ENCODE measurements at regions not wholly inside any gene's neighbourhood (a gene's known extent, or its start where the extent isn't known, plus 50 kb on each side); places are given as distances from the start of the nearest gene placed in this dataset.

DNA sequence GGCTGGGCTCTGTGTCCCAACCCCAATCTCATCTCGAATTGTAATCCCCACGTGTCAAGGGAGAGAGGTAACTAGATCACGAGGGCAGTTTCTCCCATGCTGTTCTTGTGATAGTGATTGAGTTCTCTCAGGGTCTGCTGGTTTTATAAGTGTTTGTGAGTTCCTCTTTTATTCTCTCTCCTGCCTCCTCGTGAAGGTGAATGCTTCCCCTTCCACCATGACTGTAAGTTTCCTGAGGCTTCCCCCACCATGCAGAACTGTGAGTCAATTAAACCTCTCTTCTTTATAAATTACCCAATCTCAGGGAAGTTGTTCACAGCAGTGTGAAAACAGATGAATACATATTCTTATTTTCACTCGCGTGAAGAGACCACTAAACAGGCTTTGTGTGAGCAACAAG lies 148.2 kb downstream of the TMEM30B start:
- no peak for TF ChIP-seq YY1 (IDR thresholded peaks at IDR 0.05; ENCODE audit: insufficient read depth, insufficient read length)
- no peak for TF ChIP-seq ZNF274 (IDR thresholded peaks at IDR 0.05; ENCODE audit: low read depth, low read length)
- TF ChIP-seq SUZ12 (IDR thresholded peaks at IDR 0.05; ENCODE audit: extremely low read depth, insufficient read depth, insufficient read length): no peak
- Histone ChIP-seq H3K9ac (ENCODE audit: insufficient read length, low read depth) (no peak overlapping the region), H3K27me3 (ENCODE audit: insufficient read depth, insufficient read length) (no peaks in the 10 kb centered on the region), H3K36me3 (ENCODE audit: insufficient read depth, insufficient read length, low read length) (no peaks in the 10 kb centered on the region), H3K4me3 (ENCODE audit: insufficient read length, low read depth) (no peak overlapping the region), H3K9me3 (ENCODE audit: insufficient read depth, low read length) (no peaks in the 10 kb centered on the region), H3K4me1 (ENCODE audit: insufficient read depth, insufficient read length) (no peaks in the 10 kb centered on the region)
- no peak for DNase-seq (ENCODE audit: low read depth, low spot score)

DNA sequence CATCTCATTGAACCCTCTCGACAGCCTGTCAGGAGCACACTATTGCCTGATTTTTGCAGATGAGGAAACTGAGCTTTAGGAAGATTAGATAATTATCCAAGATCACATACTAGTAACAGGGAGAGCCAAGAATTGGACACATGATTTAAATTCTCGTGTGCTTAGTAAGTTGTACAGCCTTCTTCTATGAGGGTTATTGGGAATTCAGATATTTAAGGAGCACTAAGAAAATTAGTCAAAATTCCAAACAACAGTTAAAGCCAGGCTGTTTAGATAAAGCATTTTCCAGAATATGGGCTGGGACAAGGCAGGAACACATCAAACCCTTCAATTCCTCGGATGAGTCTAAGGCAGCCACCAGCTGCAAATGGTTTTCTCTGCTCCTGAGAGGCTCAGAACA lies 148.8 kb downstream of the TMEM30B start:
- Histone ChIP-seq H3K9me3 (ENCODE audit: insufficient read depth, low read length) (no peaks in the 10 kb centered on the region), H3K27me3 (ENCODE audit: insufficient read depth, insufficient read length) (no peaks in the 10 kb centered on the region), H3K36me3 (ENCODE audit: insufficient read depth, insufficient read length, low read length) (no peaks in the 10 kb centered on the region), H3K4me1 (ENCODE audit: insufficient read depth, insufficient read length) (no peaks in the 10 kb centered on the region), H3K4me3 (ENCODE audit: insufficient read length, low read depth) (no peak overlapping the region), H3K9ac (ENCODE audit: insufficient read length, low read depth) (no peak overlapping the region)
- DNase-seq (ENCODE audit: low read depth, low spot score): no peak
- no peak for TF ChIP-seq ZNF274 (IDR thresholded peaks at IDR 0.05; ENCODE audit: low read depth, low read length)
- no peak for TF ChIP-seq SUZ12 (IDR thresholded peaks at IDR 0.05; ENCODE audit: extremely low read depth, insufficient read depth, insufficient read length)
- no peak for TF ChIP-seq YY1 (IDR thresholded peaks at IDR 0.05; ENCODE audit: insufficient read depth, insufficient read length)

DNA sequence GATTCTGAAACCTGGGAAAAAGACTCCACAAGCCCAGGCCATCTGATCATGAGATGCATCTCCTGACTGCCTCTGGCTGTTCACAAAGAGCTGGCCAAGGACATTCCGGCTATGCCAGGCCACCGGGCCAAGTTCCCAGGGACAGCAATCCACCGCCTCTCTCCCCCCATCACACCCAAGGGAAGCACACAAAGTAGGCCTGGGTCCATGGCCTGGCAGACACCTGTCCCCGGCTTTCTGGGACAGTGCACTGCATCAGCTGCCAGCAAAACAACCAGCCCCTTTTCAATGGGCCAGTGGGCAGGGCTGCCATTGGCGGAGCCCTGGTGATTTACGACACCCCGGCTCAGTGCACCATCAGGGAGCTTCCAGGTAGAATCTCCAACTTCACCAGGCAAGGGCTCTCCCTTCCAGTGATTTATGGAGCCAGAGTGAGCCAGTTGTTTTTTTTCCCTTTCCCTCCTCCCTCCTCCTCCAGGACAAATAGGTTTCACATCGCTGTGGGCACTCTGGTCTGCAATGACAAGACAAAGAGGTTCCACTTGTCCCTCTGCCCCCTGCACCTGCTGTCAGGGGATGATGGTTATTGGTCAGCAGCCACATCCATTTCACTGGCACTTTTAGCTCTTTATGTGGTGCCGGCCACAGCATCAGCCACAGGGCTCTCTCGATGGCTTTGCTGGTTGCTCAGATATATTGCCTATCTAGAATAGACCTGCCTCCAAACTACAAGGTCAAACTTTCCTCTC lies 149.6 kb downstream of the SLC38A6 start:
- Histone ChIP-seq H3K27me3 (ENCODE audit: insufficient read depth, insufficient read length) (no peaks in the 10 kb centered on the region), H3K4me3 (ENCODE audit: insufficient read length, low read depth) (no peak overlapping the region), H3K36me3 (ENCODE audit: insufficient read depth, insufficient read length, low read length) (no peaks in the 10 kb centered on the region), H3K4me1 (ENCODE audit: insufficient read depth, insufficient read length) (no peaks in the 10 kb centered on the region), H3K9ac (ENCODE audit: insufficient read length, low read depth) (no peak overlapping the region), H3K9me3 (ENCODE audit: insufficient read depth, low read length) (no peaks in the 10 kb centered on the region)
- no peak for DNase-seq (ENCODE audit: low read depth, low spot score)
- TF ChIP-seq SUZ12 (IDR thresholded peaks at IDR 0.05; ENCODE audit: extremely low read depth, insufficient read depth, insufficient read length) (no peak), YY1 (IDR thresholded peaks at IDR 0.05; ENCODE audit: insufficient read depth, insufficient read length) (no peak), ZNF274 (IDR thresholded peaks at IDR 0.05; ENCODE audit: low read depth, low read length) (no peak)

DNA sequence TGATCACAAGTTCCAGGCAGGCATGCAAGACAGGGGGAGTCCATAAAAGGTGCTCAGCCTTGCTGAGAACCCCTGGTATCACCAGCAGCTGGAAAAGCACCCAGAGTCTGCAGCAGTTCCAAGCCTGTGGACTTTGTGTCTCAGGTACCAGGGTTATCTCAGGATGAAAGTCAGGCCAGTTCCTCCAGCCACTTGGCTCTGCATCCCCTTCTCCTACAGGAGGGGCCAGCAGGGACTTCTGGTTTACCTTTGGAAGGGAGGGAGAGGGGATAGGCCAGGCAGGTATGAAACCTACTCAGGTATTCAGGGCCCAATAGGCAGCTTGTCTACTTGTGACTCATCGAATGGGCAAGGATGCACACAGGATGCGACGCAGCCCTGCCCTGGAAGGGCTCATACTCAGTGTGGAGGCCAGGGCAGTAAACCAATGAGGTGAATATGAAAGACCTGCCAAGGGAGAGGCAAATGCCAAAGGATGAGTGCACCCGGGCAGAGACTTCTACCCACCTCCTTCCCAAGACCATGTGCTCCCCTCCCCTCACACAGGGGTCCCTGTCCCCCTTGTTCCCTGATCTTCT lies 148.2 kb downstream of the SLC38A6 start:
- peaks cover 2% of the 10 kb centered on the region for H3K4me1 ChIP-seq (ENCODE audit: insufficient read depth, insufficient read length)
- H3K27me3 ChIP-seq (ENCODE audit: insufficient read depth, insufficient read length): no peaks in the 10 kb centered on the region
- no peak overlapping the region for H3K9ac ChIP-seq (ENCODE audit: insufficient read length, low read depth)
- DNase-seq (ENCODE audit: low read depth, low spot score): no peak
- H3K9me3 ChIP-seq (ENCODE audit: insufficient read depth, low read length): no peaks in the 10 kb centered on the region
- no peaks in the 10 kb centered on the region for H3K36me3 ChIP-seq (ENCODE audit: insufficient read depth, insufficient read length, low read length)
- TF ChIP-seq YY1 (IDR thresholded peaks at IDR 0.05; ENCODE audit: insufficient read depth, insufficient read length): no peak
- TF ChIP-seq ZNF274 (IDR thresholded peaks at IDR 0.05; ENCODE audit: low read depth, low read length): no peak
- TF ChIP-seq SUZ12 (IDR thresholded peaks at IDR 0.05; ENCODE audit: extremely low read depth, insufficient read depth, insufficient read length): no peak
- H3K4me3 ChIP-seq (ENCODE audit: insufficient read length, low read depth): no peak overlapping the region

DNA sequence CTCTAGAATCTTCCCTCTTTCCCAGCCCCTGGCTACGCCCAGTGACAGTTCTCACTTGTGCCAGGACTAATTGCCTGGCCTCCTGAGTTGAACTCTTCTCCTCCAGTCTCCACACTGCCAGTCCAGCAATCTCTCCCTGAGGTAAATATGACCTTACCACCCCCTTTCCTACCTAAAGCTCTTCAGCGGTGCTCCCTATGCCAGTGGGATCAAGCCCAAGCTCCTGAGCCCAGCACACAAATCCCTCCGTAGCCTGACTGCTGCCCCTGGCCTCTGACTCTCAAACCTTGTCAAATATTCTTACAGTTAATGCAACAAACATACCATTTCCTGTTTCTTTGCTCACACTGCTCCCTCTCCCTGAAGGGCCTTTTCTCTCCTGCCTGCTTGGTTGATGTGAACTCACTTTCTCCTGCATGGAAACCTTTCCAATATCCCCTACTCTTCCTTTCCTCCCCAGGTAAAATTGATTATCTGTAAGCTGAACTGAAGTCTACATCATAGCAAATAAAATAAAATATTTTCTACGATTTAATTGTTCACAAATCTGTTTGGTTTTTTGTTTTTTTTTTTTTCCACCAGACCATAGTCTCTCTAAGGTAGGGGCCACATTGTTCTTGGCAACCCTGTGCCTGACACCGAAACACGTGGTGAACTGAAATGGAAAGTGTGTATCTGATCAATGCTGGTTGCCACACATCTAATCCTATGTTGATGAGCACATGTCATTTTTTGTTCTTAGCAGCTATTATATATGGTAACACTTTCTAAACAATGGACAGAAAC lies 147.5 kb downstream of the SLC38A6 start:
- DNase-seq (ENCODE audit: low read depth, low spot score): no peak
- H3K4me1 ChIP-seq (ENCODE audit: insufficient read depth, insufficient read length): peaks cover 3% of the 10 kb centered on the region

DNA sequence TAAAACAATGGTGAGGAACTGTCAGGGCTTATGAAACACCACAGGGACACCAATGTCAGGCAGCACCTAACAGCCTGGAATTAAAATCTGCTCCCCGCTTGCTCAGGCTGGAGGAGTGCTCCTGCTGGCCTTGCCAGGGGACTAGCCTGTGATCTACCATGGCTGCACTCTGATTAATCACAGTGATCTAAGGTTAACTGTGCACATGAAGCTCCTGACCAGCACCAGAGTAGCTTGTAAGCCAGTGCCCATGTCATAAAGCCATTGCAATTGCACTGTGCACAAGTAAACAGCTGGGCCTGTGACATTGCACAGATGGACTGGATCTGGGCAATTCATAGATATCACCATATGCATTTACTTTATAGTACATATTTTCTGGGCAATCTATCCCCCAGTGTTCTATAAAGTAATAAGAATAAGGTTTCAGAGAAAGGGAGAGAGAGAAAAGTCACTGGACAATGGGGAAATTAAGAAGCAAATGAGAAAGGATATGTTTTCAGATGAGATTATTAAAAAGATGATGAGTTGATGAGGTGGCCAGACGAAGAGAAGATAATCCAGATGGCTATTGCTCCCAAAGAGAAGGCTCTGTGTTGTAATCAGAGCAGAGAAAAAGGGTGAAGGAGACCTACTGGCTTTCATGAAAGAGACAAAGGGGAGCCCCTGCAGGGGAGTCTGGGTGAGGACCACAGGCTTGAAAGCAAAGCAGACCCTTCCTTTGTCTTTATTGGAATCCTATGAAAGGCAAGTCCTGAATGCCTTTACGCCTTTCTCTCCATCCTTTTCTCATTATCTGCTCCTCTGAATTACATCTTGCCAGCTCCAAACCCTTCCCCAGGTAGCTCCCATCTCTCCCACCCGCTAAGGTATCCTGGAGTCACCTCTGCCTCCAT lies 145.8 kb downstream of the SLC38A6 start:
- H3K27me3 ChIP-seq (ENCODE audit: insufficient read depth, insufficient read length): no peaks in the 10 kb centered on the region
- TF ChIP-seq YY1 (IDR thresholded peaks at IDR 0.05; ENCODE audit: insufficient read depth, insufficient read length) (no peak), ZNF274 (IDR thresholded peaks at IDR 0.05; ENCODE audit: low read depth, low read length) (no peak), SUZ12 (IDR thresholded peaks at IDR 0.05; ENCODE audit: extremely low read depth, insufficient read depth, insufficient read length) (no peak)
- DNase-seq (ENCODE audit: low read depth, low spot score): no peak
- H3K9ac ChIP-seq (ENCODE audit: insufficient read length, low read depth): no peak overlapping the region
- no peak overlapping the region for H3K4me3 ChIP-seq (ENCODE audit: insufficient read length, low read depth)
- H3K9me3 ChIP-seq (ENCODE audit: insufficient read depth, low read length): no peaks in the 10 kb centered on the region
- H3K4me1 ChIP-seq (ENCODE audit: insufficient read depth, insufficient read length): peaks cover 3% of the 10 kb centered on the region
- no peaks in the 10 kb centered on the region for H3K36me3 ChIP-seq (ENCODE audit: insufficient read depth, insufficient read length, low read length)

More for the DNA sequence above, 147.5 kb downstream of the SLC38A6 start:
- no peaks in the 10 kb centered on the region for H3K9me3 ChIP-seq (ENCODE audit: insufficient read depth, low read length)
- H3K36me3 ChIP-seq (ENCODE audit: insufficient read depth, insufficient read length, low read length): no peaks in the 10 kb centered on the region
- no peaks in the 10 kb centered on the region for H3K27me3 ChIP-seq (ENCODE audit: insufficient read depth, insufficient read length)
- TF ChIP-seq YY1 (IDR thresholded peaks at IDR 0.05; ENCODE audit: insufficient read depth, insufficient read length) (no peak), ZNF274 (IDR thresholded peaks at IDR 0.05; ENCODE audit: low read depth, low read length) (no peak), SUZ12 (IDR thresholded peaks at IDR 0.05; ENCODE audit: extremely low read depth, insufficient read depth, insufficient read length) (no peak)
- no peak overlapping the region for H3K4me3 ChIP-seq (ENCODE audit: insufficient read length, low read depth)
- H3K9ac ChIP-seq (ENCODE audit: insufficient read length, low read depth): no peak overlapping the region

Data from NT2/D1 (cell line).